ENCODE measurements at regions not wholly inside any gene's neighbourhood (a gene's known extent, or its start where the extent isn't known, plus 50 kb on each side); places are given as distances from the start of the nearest gene placed in this dataset.

- 0 out of 2 replicates have a peak, but pooled peaks cover under 1% of the 10 kb centered on the region for H4K20me1 ChIP-seq (replicated peaks; ENCODE audit: control insufficient read depth, insufficient read depth, low read length)
- WGBS (ENCODE audit: insufficient coverage, low coverage, missing lambda C conversion rate) = 0% methylated on average over 4 of the region's 4 CpGs
- in situ Hi-C loops (cut with MboI) = no loop called here
Measured at GRCh38 chr10:29836396-29836795, 201.6 kb upstream of the SVIL start.

GRCh38 chr10:29835055-29835454, 200.3 kb upstream of the SVIL start:
- no peak for FAIRE-seq
- BruUV-seq (replicated peaks) = no TSS peak

More at GRCh38 chr10:29836396-29836795, 201.6 kb upstream of the SVIL start:
- Histone ChIP-seq H3K79me2 (ENCODE audit: control insufficient read depth, insufficient read depth, low read length) (no peaks in the 10 kb centered on the region), H3K9me1 (ENCODE audit: control insufficient read depth, insufficient read depth, low read length) (no peaks in the 10 kb centered on the region), H2AFZ (ENCODE audit: low read depth, low read length) (no peak overlapping the region), H3K9me3 (replicated peaks; ENCODE audit: control insufficient read depth, insufficient read depth, low read depth, low read length) (no peaks in the 10 kb centered on the region), H3K9ac (ENCODE audit: insufficient read depth in 1 of 2, low read depth in 2 of 2, low read length in 2 of 2) (no peak overlapping the region), H3K27ac (ENCODE audit: extremely low read depth, low read depth, low read length) (no peak overlapping the region), H3K27me3 (ENCODE audit: control insufficient read depth in 2 of 2, insufficient read depth in 2 of 2, low read length in 2 of 2) (peaks cover 0 to 15% of the 10 kb centered on the region in 2 experiments; a peak in 3 of 5 replicates), H3K4me3 (no peak overlapping the region), H3K36me3 (ENCODE audit: control insufficient read depth, insufficient read depth, low read length) (no peaks in the 10 kb centered on the region), H3K4me1 (replicated peaks in 1 of 2; ENCODE audit: control insufficient read depth in 2 of 2, insufficient read depth in 2 of 2, low read length in 2 of 2) (no peaks in the 10 kb centered on the region), H3K4me2 (ENCODE audit: insufficient read depth, low read length) (no peak overlapping the region)
- no peak for FAIRE-seq
- no peak for TF ChIP-seq RBM34 (IDR thresholded peaks at IDR 0.05; ENCODE audit: borderline replicate concordance, insufficient read depth, low read length)
- no peak for TF ChIP-seq SMAD2 (IDR thresholded peaks at IDR 0.05; ENCODE audit: low read depth, low read length)
- TF ChIP-seq MEF2D (tag; conservative IDR thresholded peaks at IDR 0.05; ENCODE audit: low read depth) = no peak
- TF ChIP-seq IRF9 (tag; IDR thresholded peaks at IDR 0.05) = no peak
- TF ChIP-seq ILK (tag; IDR thresholded peaks at IDR 0.05; ENCODE audit: borderline replicate concordance, low read depth) = no peak
- TF ChIP-seq KLF10 (CRISPR knock-in tag; IDR thresholded peaks at IDR 0.05) = no peak
- no peak for TF ChIP-seq ZKSCAN8 (CRISPR knock-in tag; IDR thresholded peaks at IDR 0.05)
- DNase-seq (ENCODE audit: extremely low read depth in 1 of 4, low spot score in 3 of 4) = no peak
- no TSS peak for BruUV-seq (replicated peaks)
- ChIA-PET CTCF (ENCODE audit: low intra/inter-chr PET ratio) (no interaction called here), POLR2A (interaction anchor here (0.7 kb wide), 1 partner anchor 319 kb away, joined by 3 read pairs; no protein-coding TSS in a partner anchor)
- no peak for ATAC-seq
- intact Hi-C loops (cut with micrococcal nuclease) = no loop called here

More at GRCh38 chr10:29835055-29835454, 200.3 kb upstream of the SVIL start:
- Histone ChIP-seq H3K27ac (ENCODE audit: extremely low read depth, low read depth, low read length) (no peak overlapping the region), H3K79me2 (ENCODE audit: control insufficient read depth, insufficient read depth, low read length) (no peaks in the 10 kb centered on the region), H3K9ac (ENCODE audit: insufficient read depth in 1 of 2, low read depth in 2 of 2, low read length in 2 of 2) (no peak overlapping the region), H3K9me1 (ENCODE audit: control insufficient read depth, insufficient read depth, low read length) (no peaks in the 10 kb centered on the region), H3K4me1 (replicated peaks in 1 of 2; ENCODE audit: control insufficient read depth in 2 of 2, insufficient read depth in 2 of 2, low read length in 2 of 2) (no peaks in the 10 kb centered on the region), H4K20me1 (replicated peaks; ENCODE audit: control insufficient read depth, insufficient read depth, low read length) (no peaks in the 10 kb centered on the region), H3K36me3 (ENCODE audit: control insufficient read depth, insufficient read depth, low read length) (no peaks in the 10 kb centered on the region), H2AFZ (ENCODE audit: low read depth, low read length) (no peak overlapping the region), H3K9me3 (replicated peaks; ENCODE audit: control insufficient read depth, insufficient read depth, low read depth, low read length) (no peaks in the 10 kb centered on the region), H3K4me2 (ENCODE audit: insufficient read depth, low read length) (no peak overlapping the region), H3K27me3 (ENCODE audit: control insufficient read depth in 2 of 2, insufficient read depth in 2 of 2, low read length in 2 of 2) (peaks cover 0 to 3% of the 10 kb centered on the region in 2 experiments; a peak in 1 of 5 replicates), H3K4me3 (no peak overlapping the region)
- intact Hi-C loops (cut with micrococcal nuclease) = no loop called here
- DNase-seq (ENCODE audit: extremely low read depth in 1 of 4, low spot score in 3 of 4) (no peak), ATAC-seq (no peak)
- in situ Hi-C loops (cut with MboI) = no loop called here
- CTCF ChIA-PET (ENCODE audit: low intra/inter-chr PET ratio) = no interaction called here
- POLR2A ChIA-PET = no interaction called here
- TF ChIP-seq NR1H2 (CRISPR knock-in tag; IDR thresholded peaks at IDR 0.05) = no peak
- TF ChIP-seq, protein P1, sequence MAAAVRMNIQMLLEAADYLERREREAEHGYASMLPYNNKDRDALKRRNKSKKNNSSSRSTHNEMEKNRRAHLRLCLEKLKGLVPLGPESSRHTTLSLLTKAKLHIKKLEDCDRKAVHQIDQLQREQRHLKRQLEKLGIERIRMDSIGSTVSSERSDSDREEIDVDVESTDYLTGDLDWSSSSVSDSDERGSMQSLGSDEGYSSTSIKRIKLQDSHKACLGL (CRISPR knock-in tag; IDR thresholded peaks at IDR 0.05; ENCODE audit: borderline replicate concordance, poor library complexity, severe bottlenecking) = no peak
- TF ChIP-seq RNF2 (IDR thresholded peaks at IDR 0.05) = no peak
- TF ChIP-seq POLR2AphosphoS2 (IDR thresholded peaks at IDR 0.05; ENCODE audit: low read length) = no peak
- TF ChIP-seq ZNF639 (CRISPR knock-in tag; conservative IDR thresholded peaks at IDR 0.05 in 1 of 2, IDR thresholded peaks at IDR 0.05 in 1 of 2) = no peak

Measured in K562 (cell line).